HL-60 (cell line): ENCODE measurements at regions not wholly inside any gene's neighbourhood (a gene's known extent, or its start where the extent isn't known, plus 50 kb on each side); places are given as distances from the start of the nearest gene placed in this dataset.

Source experiments
- GABPA ChIP-seq: IDR thresholded peaks from 2 replicates; pipeline ENCODE4 v1.6.1; 2012; ENCODE audit warnings: low read depth
- POLR2AphosphoS5 ChIP-seq: IDR thresholded peaks from 2 replicates; pipeline ENCODE4 v1.6.1; 2012; ENCODE audit warnings: low read depth
- TF ChIP-seq, protein P1 (sequence below): IDR thresholded peaks from 2 replicates; pipeline ENCODE4 v1.6.1; 2012; ENCODE audit warnings: low read depth; ENCODE audit not compliant: insufficient replicate concordance
- TF ChIP-seq, protein P2 (sequence below): IDR thresholded peaks from one replicate; pipeline ENCODE4 v1.5.1; 2011; ENCODE audit warnings: low read length, control low read depth, inconsistent platforms; ENCODE audit not compliant: insufficient read depth

DNA sequence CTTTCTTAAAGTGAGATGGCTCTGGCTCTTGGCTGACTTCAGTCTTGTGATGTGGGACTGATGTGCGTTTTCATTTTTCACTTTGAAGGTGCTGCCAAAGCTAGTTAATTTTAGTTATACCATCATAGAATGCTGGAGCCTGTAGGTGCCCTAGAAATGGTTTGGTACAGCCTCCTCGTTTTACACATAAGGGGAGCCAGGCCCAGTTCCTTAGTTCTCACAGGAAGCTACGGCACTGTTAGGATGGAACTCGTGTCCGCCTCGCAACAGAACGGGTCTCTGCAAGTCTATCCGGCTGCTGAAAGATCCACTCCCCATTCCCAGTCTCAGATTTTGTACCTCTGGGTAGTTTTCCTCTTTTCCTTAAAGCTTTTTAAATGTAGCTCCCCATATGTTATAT is 173.2 kb upstream of the PRPS1L1 start:
- TF ChIP-seq, protein P1, sequence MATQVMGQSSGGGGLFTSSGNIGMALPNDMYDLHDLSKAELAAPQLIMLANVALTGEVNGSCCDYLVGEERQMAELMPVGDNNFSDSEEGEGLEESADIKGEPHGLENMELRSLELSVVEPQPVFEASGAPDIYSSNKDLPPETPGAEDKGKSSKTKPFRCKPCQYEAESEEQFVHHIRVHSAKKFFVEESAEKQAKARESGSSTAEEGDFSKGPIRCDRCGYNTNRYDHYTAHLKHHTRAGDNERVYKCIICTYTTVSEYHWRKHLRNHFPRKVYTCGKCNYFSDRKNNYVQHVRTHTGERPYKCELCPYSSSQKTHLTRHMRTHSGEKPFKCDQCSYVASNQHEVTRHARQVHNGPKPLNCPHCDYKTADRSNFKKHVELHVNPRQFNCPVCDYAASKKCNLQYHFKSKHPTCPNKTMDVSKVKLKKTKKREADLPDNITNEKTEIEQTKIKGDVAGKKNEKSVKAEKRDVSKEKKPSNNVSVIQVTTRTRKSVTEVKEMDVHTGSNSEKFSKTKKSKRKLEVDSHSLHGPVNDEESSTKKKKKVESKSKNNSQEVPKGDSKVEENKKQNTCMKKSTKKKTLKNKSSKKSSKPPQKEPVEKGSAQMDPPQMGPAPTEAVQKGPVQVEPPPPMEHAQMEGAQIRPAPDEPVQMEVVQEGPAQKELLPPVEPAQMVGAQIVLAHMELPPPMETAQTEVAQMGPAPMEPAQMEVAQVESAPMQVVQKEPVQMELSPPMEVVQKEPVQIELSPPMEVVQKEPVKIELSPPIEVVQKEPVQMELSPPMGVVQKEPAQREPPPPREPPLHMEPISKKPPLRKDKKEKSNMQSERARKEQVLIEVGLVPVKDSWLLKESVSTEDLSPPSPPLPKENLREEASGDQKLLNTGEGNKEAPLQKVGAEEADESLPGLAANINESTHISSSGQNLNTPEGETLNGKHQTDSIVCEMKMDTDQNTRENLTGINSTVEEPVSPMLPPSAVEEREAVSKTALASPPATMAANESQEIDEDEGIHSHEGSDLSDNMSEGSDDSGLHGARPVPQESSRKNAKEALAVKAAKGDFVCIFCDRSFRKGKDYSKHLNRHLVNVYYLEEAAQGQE: no peak
- no peak for TF ChIP-seq POLR2AphosphoS5
- TF ChIP-seq, protein P2, sequence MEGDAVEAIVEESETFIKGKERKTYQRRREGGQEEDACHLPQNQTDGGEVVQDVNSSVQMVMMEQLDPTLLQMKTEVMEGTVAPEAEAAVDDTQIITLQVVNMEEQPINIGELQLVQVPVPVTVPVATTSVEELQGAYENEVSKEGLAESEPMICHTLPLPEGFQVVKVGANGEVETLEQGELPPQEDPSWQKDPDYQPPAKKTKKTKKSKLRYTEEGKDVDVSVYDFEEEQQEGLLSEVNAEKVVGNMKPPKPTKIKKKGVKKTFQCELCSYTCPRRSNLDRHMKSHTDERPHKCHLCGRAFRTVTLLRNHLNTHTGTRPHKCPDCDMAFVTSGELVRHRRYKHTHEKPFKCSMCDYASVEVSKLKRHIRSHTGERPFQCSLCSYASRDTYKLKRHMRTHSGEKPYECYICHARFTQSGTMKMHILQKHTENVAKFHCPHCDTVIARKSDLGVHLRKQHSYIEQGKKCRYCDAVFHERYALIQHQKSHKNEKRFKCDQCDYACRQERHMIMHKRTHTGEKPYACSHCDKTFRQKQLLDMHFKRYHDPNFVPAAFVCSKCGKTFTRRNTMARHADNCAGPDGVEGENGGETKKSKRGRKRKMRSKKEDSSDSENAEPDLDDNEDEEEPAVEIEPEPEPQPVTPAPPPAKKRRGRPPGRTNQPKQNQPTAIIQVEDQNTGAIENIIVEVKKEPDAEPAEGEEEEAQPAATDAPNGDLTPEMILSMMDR: no peak
- TF ChIP-seq GABPA: no peak
